ENCODE measurements at regions not wholly inside any gene's neighbourhood (a gene's known extent, or its start where the extent isn't known, plus 50 kb on each side); places are given as distances from the start of the nearest gene placed in this dataset.
"Not testable (repeated sequence)": the region's sequence is repeated elsewhere in the genome, so short reads cannot be mapped to it uniquely, and the experiment has no call there.

DNA sequence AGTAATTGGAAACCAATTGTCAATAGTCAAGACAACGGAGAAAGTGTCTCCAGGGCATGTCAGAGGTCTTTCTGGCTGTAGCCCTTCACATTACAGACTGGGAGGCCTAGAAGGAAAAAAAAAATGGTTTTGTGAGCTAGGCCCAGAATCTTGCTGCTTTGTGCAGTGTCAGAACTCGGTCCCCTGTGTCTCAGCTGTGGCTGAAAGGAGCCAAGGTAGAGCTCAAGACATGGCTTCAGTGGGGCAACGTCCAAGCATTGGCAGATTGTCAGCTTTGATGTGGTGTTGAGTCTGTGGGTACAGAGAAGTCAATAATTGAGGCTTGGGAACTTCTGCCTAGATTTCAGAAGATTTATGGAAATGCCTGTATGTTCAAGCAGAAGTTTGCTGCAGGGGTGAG, 103.0 kb downstream of the UGT2B28 start:
- DNase-seq (ENCODE audit: low spot score) = no peak
- H3K36me3 ChIP-seq (ENCODE audit: control insufficient read depth in 4 of 4, insufficient read depth in 3 of 4, low read depth in 1 of 4, low read length in 3 of 4) = no peaks in the 10 kb centered on the region
- 62% methylated on average over 3 of the region's 3 CpGs for WGBS
- no peak overlapping the region for H3K9ac ChIP-seq (ENCODE audit: low read depth in 1 of 2, low read length in 2 of 2)
- H3K27ac ChIP-seq (ENCODE audit: low read depth in 1 of 2, low read length in 2 of 2) = no peak overlapping the region
- TF ChIP-seq SP1 (IDR thresholded peaks at IDR 0.05) = no peak
- TF ChIP-seq GABPA (IDR thresholded peaks at IDR 0.05 in 1 of 2, conservative IDR thresholded peaks at IDR 0.05 in 1 of 2) = no peak
- TF ChIP-seq, protein P1, sequence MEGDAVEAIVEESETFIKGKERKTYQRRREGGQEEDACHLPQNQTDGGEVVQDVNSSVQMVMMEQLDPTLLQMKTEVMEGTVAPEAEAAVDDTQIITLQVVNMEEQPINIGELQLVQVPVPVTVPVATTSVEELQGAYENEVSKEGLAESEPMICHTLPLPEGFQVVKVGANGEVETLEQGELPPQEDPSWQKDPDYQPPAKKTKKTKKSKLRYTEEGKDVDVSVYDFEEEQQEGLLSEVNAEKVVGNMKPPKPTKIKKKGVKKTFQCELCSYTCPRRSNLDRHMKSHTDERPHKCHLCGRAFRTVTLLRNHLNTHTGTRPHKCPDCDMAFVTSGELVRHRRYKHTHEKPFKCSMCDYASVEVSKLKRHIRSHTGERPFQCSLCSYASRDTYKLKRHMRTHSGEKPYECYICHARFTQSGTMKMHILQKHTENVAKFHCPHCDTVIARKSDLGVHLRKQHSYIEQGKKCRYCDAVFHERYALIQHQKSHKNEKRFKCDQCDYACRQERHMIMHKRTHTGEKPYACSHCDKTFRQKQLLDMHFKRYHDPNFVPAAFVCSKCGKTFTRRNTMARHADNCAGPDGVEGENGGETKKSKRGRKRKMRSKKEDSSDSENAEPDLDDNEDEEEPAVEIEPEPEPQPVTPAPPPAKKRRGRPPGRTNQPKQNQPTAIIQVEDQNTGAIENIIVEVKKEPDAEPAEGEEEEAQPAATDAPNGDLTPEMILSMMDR (IDR thresholded peaks at IDR 0.05; ENCODE audit: low read depth, low read length, missing input control) = no peak
- no peak for TF ChIP-seq TAF1 (conservative IDR thresholded peaks at IDR 0.05)
- TF ChIP-seq HNF4A (conservative IDR thresholded peaks at IDR 0.05) = no peak
- no peak for TF ChIP-seq HNF4G (IDR thresholded peaks at IDR 0.05)
- TF ChIP-seq, protein P2, sequence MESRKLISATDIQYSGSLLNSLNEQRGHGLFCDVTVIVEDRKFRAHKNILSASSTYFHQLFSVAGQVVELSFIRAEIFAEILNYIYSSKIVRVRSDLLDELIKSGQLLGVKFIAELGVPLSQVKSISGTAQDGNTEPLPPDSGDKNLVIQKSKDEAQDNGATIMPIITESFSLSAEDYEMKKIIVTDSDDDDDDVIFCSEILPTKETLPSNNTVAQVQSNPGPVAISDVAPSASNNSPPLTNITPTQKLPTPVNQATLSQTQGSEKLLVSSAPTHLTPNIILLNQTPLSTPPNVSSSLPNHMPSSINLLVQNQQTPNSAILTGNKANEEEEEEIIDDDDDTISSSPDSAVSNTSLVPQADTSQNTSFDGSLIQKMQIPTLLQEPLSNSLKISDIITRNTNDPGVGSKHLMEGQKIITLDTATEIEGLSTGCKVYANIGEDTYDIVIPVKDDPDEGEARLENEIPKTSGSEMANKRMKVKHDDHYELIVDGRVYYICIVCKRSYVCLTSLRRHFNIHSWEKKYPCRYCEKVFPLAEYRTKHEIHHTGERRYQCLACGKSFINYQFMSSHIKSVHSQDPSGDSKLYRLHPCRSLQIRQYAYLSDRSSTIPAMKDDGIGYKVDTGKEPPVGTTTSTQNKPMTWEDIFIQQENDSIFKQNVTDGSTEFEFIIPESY (IDR thresholded peaks at IDR 0.05) = no peak
- TF ChIP-seq RXRA (IDR thresholded peaks at IDR 0.05) = no peak
- no peak for TF ChIP-seq YY1 (IDR thresholded peaks at IDR 0.05)
- TF ChIP-seq, protein P3, sequence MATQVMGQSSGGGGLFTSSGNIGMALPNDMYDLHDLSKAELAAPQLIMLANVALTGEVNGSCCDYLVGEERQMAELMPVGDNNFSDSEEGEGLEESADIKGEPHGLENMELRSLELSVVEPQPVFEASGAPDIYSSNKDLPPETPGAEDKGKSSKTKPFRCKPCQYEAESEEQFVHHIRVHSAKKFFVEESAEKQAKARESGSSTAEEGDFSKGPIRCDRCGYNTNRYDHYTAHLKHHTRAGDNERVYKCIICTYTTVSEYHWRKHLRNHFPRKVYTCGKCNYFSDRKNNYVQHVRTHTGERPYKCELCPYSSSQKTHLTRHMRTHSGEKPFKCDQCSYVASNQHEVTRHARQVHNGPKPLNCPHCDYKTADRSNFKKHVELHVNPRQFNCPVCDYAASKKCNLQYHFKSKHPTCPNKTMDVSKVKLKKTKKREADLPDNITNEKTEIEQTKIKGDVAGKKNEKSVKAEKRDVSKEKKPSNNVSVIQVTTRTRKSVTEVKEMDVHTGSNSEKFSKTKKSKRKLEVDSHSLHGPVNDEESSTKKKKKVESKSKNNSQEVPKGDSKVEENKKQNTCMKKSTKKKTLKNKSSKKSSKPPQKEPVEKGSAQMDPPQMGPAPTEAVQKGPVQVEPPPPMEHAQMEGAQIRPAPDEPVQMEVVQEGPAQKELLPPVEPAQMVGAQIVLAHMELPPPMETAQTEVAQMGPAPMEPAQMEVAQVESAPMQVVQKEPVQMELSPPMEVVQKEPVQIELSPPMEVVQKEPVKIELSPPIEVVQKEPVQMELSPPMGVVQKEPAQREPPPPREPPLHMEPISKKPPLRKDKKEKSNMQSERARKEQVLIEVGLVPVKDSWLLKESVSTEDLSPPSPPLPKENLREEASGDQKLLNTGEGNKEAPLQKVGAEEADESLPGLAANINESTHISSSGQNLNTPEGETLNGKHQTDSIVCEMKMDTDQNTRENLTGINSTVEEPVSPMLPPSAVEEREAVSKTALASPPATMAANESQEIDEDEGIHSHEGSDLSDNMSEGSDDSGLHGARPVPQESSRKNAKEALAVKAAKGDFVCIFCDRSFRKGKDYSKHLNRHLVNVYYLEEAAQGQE (IDR thresholded peaks at IDR 0.05) = no peak
- no peak overlapping the region for H3K4me3 ChIP-seq (ENCODE audit: low read depth in 1 of 3, low read length in 3 of 3)
- H3K4me1 ChIP-seq (ENCODE audit: control insufficient read depth in 4 of 4, insufficient read depth in 4 of 4, low read length in 3 of 4) = no peaks in the 10 kb centered on the region
- H3K27me3 ChIP-seq (ENCODE audit: control insufficient read depth in 4 of 4, insufficient read depth in 4 of 4, low read length in 3 of 4) = no peaks in the 10 kb centered on the region
- H3K9me3 ChIP-seq (ENCODE audit: control insufficient read depth in 4 of 4, low read length in 3 of 4) = no peaks in the 10 kb centered on the region

DNA sequence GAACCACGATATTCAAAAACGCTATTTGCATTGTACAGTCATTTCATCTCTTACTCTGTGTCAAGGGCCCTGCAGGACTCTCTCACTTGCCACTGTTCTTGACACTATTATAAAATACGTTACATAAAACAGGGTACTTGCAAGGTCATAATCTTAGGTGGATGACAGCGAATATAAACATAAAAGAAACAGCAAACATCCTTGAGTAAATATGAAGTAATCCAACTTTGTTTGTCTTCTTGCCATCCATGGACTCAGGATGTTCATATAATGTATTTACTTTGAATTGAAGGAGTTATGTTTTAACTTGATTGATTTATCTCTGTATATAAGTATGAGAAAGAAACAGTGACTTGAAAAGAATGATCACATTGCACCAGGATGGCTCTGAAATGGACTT, 106.6 kb downstream of the UGT2B4 start:
- H3K36me3 ChIP-seq (ENCODE audit: control insufficient read depth in 4 of 4, insufficient read depth in 3 of 4, low read depth in 1 of 4, low read length in 3 of 4); DNase-seq (ENCODE audit: low spot score): not testable (repeated sequence)
- 68% methylated on average over 4 of the region's 4 CpGs for WGBS

DNA sequence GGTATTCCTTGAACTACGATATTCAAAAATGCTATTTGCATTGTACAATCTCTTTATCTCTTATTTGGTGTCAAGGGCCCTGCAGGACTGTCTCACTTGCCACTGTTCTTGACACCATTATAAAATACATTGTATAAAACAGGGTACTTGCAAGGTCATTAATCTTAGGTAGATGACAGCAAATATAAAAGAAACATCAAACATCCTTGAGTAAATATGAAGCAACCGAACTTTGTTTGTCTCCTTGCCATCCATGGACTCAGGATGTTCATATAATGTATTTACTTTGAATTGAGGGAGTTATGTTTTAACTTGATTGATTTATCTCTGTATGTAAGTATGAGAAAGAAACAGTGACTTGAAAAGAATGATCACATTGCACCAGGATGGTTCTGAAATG, 87.3 kb downstream of the UGT2B4 start:
- no peaks in the 10 kb centered on the region for H3K9me3 ChIP-seq (ENCODE audit: control insufficient read depth in 4 of 4, low read length in 3 of 4)
- H3K27ac ChIP-seq (ENCODE audit: low read depth in 1 of 2, low read length in 2 of 2) = no peak overlapping the region
- H3K4me1 ChIP-seq (ENCODE audit: control insufficient read depth in 4 of 4, insufficient read depth in 4 of 4, low read length in 3 of 4) = no peaks in the 10 kb centered on the region
- no peak overlapping the region for H3K4me3 ChIP-seq (ENCODE audit: low read depth in 1 of 3, low read length in 3 of 3)
- H3K9ac ChIP-seq (ENCODE audit: low read depth in 1 of 2, low read length in 2 of 2) = no peak overlapping the region
- no peaks in the 10 kb centered on the region for H3K36me3 ChIP-seq (ENCODE audit: control insufficient read depth in 4 of 4, insufficient read depth in 3 of 4, low read depth in 1 of 4, low read length in 3 of 4)
- no peaks in the 10 kb centered on the region for H3K27me3 ChIP-seq (ENCODE audit: control insufficient read depth in 4 of 4, insufficient read depth in 4 of 4, low read length in 3 of 4)
- no peak for DNase-seq (ENCODE audit: low spot score)
- WGBS = 63% methylated on average over 2 of the region's 2 CpGs
- TF ChIP-seq, protein P4, sequence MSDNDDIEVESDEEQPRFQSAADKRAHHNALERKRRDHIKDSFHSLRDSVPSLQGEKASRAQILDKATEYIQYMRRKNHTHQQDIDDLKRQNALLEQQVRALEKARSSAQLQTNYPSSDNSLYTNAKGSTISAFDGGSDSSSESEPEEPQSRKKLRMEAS (IDR thresholded peaks at IDR 0.05) = no peak
- TF ChIP-seq EGR1 (IDR thresholded peaks at IDR 0.05; ENCODE audit: low read depth in 2 of 2) (no peak), RXRA (IDR thresholded peaks at IDR 0.05) (no peak), RAD21 (IDR thresholded peaks at IDR 0.05) (no peak), TAF1 (conservative IDR thresholded peaks at IDR 0.05) (no peak)
- TF ChIP-seq, protein P5, sequence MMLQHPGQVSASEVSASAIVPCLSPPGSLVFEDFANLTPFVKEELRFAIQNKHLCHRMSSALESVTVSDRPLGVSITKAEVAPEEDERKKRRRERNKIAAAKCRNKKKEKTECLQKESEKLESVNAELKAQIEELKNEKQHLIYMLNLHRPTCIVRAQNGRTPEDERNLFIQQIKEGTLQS (IDR thresholded peaks at IDR 0.05) = no peak
- TF ChIP-seq, protein P3 (IDR thresholded peaks at IDR 0.05) = no peak

More for the DNA sequence above, 106.6 kb downstream of the UGT2B4 start:
- H3K9me3 ChIP-seq (ENCODE audit: control insufficient read depth in 4 of 4, low read length in 3 of 4); H3K4me1 ChIP-seq (ENCODE audit: control insufficient read depth in 4 of 4, insufficient read depth in 4 of 4, low read length in 3 of 4); H3K27me3 ChIP-seq (ENCODE audit: control insufficient read depth in 4 of 4, insufficient read depth in 4 of 4, low read length in 3 of 4); H3K9ac ChIP-seq (ENCODE audit: low read depth in 1 of 2, low read length in 2 of 2); H3K4me3 ChIP-seq (ENCODE audit: low read depth in 1 of 3, low read length in 3 of 3); H3K27ac ChIP-seq (ENCODE audit: low read depth in 1 of 2, low read length in 2 of 2): not testable (repeated sequence)
